Stimulated activated CD8-positive, alpha-beta memory T cell treated with anti-CD3 and anti-CD28 coated beads, Interleukin-12 subunit alpha, Interleukin-12 subunit beta, amount 100 ng/mL, for 24 hours (primary cell): ENCODE measurements at regions not wholly inside any gene's neighbourhood (a gene's known extent, or its start where the extent isn't known, plus 50 kb on each side); places are given as distances from the start of the nearest gene placed in this dataset.
"Not testable (repeated sequence)": the region's sequence is repeated elsewhere in the genome, so short reads cannot be mapped to it uniquely, and the experiment has no call there.

Experiments used
- DNase-seq: peaks from one replicate; pipeline ENCODE4 v3.0.0-alpha.2; 2020; ENCODE audit errors: extremely low read depth

DNA sequence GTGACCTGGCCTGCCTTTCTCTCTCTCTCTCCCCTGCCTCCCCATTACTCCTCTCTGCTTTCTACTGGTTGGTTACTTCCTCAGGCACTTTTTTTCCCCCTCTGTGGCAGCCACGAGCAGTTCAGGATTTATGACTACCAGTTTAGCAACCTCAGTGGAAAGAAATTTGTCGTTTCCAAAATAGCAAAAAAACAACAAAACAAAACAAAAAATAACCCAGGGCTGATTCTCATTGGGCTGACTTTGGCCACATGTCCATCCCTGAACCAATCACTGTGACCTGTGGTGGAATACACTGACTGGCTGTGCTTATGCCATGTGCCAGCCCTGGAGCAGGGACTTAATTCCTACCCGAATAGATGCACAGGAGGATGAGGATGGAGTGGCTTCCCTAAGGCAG, 137.4 kb downstream of the TFAP2C start:
- no peak for DNase-seq

DNA sequence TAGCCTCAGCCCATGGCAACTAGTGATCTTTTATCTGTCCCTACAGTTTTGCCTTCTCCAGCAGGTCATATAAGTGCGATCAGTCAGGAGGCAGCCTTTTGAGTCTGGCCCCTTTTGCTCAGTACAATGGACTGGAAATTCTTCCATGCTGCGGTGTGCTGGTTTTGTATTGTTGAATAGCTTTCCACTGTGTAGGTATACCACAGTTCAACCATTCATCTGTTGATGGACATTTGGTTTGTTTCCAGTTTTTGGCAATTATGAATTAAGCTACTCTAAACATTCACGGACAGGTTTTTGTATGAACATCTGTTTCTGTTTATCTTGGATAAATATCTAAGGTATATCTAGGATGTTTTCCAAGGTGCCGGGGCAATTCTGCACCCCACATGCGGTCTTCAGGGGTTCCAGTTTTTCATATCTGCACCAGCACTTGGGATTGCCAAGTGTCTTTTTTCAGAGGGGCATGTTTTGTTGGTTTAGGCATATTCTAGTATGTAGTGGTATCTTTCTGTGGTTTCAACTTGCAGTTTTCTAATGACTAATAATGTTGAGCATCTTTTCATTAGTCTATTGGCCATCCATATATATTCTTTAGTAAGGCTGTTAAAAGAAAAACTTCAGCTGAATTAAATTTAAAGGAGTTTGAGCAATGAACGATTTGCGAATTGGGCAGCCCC, 141.0 kb downstream of the TFAP2C start:
- no peak for DNase-seq

DNA sequence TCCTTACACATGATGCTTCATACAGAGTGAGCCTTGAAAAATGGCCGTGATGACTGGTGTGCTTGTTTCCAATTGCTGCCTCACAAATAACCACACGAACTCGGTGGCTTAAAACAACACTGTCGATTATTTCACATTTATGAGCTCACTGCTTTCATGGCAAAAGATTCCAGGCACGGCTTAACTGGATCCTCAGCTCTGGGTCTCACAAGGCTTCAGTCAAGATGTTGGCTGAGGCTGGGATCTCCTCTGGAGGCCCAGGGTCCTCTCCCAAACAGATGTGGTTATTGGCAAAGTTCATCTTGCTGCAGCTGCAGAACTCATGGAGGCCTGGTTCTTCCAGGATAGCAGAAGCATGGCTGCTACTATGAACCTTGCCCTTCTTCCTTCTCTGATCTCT, 144.6 kb downstream of the TFAP2C start:
- no peak for DNase-seq

DNA sequence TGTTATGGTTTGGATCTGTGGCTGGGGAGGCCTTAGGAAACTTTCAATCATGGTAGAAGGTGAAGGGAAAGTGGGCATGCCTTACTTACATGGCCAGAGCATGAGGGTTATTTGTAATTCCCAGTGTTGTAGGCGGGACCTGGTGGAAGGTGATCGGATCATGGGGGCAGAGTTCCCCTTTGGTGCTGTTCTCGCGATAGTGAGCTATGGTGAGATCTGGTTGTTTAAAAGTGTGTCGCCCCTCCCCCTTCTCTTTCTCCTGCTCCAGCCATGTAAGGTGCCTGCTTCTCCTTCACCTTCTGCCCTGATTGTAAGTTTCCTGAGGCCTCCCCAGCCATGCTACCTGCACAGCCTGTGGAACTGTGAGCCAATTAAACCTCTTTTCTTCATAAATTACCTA, 145.8 kb downstream of the TFAP2C start:
- DNase-seq = no peak

DNA sequence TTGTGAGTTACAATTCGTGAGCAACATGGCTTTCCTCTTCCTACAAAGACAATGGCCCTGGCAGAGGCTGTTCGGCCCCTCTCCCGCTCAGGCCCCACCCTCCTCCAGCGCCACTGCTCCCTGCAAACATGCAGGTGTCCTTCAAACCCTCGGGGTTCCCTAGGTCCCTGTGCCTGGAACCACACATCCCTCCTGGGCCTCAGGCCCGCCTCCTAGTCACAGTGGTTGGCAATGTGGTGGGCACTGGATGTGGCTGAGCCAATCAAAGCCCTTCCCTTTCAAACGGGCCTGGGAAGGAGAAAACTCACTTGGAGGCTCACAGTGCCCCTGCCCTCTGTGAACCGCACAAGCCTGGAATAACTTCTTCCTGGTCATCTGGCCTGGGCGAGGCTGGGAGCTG, 147.2 kb downstream of the TFAP2C start:
- no peak for DNase-seq

DNA sequence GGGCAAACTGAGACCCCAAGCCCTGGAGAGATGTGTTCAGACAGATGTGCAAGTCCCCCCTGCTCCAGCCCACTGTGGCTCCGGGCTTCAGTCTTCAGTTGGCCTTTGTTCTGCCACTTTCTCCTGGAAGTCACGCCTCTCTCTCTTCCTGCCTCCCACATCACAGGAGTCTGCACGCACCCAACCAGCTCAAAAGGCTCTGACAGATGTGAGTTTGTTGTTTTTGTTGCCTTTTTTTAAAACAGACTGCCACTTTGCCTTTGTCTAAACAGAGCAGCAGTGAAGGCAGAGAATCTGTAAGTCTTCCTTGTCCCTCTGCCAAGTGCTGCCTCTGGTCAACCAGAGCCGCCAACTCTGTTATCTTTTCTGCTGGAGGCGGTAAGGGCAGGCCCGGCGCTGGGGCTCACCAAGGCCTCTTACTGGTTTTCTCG, 149.7 kb downstream of the TFAP2C start:
- DNase-seq = no peak

DNA sequence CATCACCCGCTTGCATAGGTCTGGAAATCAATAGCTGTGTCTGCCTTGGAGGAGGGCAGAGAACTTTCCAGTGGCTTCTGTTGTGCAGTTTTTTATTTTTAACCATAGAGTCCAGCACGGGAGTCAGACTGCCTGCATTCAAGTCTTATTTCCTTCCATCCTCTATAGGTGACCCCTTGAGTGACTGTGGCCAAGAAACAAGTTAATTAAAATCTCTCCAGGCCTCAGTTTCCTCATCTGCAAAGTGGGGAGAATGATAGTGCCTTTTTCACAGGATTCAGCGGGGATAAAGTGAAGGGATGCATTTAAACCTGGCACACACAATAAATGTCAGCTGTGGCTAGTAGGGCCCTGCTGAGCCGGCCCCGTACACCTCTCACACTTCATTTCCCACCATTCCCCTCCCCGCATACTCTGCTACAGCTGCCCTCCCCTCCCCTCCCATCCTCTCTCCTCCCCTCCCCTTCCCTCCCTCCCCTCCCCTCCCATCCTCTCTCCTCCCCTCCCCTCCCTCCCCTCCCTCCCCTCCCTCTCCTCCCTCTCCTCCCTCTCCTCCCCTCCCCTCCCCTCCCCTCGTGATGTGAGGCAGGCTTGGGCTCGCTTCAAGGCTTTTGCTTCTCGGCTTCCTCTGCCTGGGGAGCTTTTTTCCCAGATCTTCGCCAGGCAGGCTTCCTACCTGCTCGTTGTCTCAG, 150.5 kb downstream of the TFAP2C start:
- no peak for DNase-seq

DNA sequence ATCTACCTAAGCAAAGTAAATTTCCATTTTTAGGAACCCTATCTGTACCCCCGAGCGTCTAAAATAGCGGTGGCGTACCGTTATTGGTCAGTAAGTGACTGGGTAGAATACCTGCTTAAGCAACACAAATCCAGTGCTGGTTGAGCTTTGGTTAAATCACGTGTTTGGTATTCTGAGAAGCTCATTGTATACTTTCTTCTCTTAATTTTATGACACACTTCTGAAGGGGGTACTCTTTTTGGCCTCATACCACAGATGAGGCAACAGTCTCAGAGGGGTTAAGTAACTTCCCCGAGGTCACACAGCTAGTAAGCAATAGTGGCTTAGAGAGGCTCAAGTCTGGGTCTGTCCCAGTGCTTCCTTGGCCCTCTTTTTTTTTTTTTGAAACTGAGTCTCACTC, 151.2 kb downstream of the TFAP2C start:
- no peak for DNase-seq

DNA sequence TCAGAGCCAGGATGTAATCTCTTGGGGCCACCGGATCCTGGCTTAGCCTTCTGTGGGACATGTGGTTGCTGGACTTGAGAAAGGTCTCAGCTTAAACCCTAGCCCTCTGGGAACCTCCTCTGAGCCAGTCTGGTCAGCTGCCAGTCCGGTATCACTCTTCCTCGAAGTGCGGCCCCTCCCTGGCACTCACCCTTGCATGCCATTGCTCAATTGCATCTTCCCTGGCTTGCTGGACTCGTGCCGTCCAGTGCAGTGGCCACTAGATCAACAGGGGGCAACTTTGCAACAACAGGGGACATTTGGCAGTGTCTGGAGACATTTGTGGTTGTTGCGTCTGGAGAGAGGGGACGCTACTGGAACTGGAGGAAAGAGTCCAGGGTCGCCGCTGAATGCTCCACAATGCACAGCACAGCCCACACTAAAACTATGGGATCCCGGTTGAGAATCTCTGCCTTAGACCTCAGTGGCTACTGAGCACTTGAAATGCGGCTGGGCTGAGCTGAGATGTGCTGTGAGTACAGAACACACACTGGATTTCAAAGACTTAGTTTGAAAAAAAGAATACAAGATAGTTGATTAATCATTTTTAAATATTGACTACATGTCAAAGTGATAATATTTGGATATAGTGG, 152.1 kb downstream of the TFAP2C start:
- DNase-seq = no peak

DNA sequence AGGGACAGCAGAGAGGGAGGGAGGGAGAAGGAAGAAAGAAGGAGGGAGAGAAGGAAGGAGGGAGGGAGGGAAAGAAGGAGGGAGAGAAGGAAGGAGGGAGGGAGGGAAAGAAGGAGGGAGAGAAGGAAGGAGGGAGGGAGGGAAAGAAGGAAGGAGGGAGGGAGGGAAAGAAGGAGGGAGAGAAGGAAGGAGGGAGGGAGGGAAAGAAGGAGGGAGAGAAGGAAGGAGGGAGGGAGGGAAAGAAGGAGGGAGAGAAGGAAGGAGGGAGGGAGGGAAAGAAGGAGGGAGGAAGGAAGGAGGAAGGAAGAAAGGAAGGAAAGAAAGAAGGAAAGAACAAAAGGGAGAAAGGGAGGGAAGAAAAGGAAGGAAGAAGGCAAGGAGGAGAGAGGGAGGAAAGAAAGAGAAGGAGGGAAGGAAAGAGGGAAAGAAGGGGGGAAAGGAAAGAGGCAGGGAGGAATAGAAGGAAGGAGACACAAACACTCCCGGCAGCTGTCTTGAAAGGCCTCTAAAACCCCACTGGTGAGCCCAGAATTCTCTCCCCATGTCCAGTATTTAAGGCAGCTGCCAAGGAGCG, 153.0 kb downstream of the TFAP2C start:
- not testable (repeated sequence) for DNase-seq

DNA sequence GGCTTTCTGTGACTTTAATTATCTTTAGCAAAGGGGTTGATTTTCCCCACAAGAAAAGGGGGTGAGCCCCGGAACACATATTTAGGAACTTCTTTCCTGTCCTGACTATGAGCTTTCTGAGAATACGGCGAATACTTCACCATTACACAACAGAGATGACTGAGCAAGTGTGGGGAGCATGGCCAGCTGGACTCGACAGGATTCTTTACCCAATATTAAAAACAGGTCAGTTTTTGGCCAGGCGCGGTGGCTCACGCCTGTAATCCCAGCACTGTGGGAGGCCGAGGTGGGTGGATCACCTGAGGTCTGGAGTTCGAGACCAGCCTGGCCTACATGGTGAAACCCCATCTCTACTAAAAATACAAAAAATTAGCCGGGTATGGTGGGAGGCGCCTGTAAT, 153.7 kb downstream of the TFAP2C start:
- DNase-seq = not testable (repeated sequence)

DNA sequence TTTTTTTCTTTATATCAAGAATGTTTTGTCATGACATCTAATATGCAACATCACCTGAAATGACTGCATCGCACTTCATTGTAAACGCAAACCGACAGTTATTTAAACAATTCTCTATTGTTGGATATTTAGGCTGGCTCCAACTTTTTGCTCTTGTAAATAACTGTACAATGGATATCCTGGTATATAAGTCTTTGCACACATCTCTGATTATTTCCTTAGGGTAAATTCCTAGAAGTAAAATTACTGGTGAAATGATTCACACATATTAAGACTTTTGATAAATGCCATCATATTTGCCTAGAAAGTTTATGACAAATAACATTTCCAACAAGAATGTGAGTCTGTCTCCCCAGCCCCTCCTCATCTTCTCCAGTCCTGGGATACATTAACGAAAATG, 154.7 kb downstream of the TFAP2C start:
- no peak for DNase-seq

DNA sequence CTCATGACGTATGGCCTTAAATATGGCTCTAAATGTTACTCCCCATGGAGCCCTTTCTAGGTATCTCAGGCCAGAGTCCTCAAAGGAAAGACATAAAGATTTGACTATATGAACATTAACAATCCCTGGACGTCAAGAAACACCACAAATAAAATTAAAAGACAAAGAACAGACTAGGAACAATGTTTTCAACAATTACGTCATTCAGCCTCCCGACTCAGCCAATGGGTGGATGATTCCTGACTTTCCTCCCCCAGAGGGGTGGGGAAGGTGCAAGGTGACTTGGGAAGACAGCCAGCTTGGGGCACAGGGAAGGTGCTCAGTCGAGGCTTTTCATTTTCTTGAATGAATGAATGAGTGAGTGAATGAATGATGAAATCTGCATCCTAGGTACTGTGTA, 157.4 kb downstream of the TFAP2C start:
- DNase-seq = no peak

DNA sequence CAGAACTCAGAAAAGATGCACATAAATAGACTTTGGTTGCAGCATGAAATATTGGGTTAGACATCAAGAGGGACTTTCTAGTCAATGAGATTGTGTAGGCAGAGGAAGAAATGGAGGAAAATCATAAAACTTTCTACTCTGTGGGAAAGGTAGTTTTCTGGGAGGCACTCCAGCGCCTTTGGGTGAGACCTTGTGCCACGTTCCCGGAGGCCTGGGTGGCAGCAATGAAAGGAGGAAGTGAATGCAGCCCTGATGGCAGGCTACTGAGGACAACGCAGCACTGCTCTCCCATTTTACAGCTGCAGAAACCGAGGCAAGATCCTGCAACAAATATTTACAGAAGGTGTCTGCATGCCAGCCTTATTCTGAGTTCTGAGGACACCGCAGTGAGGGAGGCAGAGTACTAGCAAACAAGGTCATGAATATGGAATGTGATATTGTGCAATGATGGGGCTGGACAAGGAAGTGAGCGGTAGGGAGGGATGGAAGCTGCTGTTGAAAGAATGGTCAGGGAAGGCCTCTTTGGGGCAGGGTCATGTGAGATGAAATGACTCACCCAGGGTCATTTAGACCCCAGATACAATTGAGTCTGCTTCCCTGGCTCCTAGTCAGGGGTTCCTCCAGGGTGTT, 159.1 kb downstream of the TFAP2C start:
- no peak for DNase-seq

DNA sequence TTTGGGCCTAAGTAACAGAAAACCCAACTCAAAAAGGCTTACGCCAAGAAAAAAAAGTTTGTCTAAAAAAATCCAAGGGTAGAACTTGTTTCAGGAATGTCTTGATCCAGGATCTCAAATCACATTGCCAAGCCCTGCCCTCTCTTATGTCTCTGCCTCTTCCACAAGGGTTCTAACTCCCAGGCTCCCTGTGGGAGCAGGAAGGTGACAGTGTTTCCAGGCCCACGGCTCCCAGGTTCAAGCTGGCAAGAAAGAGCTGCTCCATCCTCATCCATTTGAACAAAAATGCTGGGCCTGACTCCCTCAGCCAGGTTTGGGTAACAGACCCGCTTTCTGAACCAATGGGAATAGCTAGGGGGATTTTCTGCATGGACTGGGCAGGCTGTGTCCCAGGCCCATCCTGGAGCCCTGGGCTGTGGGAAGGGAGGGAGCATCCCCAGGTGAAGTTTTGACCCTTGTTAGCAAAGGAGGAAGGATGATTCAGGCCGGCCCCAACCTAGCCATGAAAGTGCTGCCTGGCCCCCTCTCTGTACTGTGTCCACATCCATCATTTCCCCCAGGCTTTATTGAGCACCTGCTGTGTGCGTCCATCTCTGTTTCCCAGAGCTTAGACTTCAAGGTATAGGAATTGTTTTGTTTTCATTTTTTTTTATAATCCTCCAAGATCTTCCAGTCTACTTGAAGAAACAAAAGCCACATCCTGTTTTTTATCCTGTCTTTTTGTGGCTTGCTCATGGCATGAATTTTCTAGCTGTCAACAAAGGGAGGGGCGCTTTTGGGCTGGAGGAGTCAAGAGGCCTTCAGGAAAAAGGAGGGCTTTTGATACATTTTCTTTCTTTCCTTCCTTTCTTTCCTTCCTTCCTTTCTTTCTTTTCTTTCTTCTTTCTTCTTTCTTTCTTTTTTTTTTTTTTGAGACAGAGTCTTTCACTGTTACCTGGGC, 159.8 kb downstream of the TFAP2C start:
- DNase-seq = no peak

DNA sequence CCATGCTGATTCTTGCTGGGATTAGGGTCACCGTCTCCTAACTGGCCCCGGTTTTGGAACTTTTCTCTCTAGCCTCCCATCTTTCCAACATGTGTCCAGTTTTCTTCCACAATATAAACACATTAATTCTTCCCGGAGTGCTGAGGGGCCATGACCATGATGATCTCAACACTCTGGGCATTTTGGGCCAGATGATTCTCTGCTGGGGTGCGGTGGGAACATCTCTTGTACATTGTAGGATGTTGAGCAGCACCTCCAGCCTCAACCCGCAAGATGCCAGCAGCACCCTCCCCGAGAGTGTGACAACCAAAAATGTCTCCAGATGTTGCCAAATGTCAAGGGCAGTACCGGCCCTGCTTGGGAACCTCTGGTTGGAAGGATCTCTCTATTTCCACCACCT, 164.8 kb downstream of the TFAP2C start:
- no peak for DNase-seq

DNA sequence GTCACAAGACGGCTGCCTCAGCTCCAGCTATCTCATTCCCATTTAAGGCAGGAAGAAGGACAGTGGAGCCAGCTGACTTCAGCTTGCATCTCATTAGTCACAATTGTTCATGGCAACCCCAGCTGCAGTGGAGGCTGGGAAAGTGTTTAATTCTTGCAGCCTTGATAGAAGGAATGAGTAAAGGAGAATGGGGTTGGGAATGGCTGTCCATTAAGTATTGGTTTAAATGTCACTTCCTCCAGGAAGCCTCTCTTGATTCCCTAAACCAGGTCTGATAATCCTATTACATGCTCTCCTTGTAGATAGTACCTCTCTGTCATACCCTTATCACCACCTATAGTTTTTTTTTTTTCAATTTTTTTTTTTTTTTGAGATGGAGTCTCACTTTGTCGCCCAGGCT, 166.4 kb downstream of the TFAP2C start:
- DNase-seq = no peak

DNA sequence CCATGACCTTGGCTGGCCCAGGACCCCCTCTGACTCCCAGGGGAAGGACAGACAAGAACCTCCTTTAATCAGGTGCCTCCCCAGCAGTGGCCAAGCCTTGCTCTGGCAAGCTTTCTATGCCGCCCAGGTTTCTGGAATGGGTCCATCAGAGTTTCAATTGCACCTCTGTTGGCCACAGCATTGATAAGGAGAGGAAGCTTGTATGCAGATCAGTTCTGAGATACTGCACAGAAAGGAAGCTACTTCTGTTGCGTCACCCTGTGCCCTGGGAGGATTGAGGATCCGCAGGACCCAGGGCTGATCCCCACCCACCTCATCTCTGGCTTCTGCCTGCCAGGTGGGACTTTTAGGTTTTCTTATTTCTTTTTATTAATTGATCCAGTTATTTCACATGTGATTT, 167.2 kb downstream of the TFAP2C start:
- DNase-seq = no peak

DNA sequence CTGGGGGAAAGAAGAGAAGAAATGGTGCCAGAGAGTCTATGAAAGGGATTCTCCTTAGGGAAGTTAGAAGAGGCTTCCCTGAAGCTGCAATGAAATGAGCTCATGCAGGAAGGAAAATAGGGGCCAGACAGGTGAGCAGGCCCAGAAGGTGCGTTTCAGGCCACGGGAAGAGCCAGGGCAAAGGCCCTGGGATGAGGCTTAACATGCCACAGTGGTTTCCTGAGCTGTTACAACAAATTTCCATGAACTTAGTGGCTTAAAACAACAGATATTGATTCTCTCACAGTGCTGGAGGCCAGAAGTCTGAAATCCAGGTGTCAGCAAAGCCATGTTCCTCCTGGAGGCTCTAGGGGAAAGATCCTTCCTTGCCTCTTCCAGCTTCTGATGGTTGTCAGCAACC, 167.9 kb downstream of the TFAP2C start:
- DNase-seq = no peak

DNA sequence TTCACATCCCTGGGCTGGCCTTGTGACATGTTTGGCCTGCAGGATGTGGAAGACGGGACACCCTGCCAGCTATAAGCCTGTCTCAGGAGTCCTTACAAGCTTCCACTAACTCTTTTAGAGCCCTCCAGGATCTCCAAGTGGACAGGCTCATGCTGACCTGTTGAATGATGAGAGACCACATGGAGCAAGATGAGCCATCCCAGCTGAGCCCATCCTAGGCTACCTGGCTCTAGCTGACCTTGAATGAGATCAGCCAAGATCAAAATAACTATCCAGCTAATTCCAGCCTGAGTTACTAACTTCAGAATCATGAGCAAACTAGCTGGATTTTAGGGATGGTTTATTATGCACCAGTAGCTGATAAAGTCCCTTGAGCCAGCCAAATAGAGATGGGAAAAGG, 169.5 kb downstream of the TFAP2C start:
- no peak for DNase-seq

DNA sequence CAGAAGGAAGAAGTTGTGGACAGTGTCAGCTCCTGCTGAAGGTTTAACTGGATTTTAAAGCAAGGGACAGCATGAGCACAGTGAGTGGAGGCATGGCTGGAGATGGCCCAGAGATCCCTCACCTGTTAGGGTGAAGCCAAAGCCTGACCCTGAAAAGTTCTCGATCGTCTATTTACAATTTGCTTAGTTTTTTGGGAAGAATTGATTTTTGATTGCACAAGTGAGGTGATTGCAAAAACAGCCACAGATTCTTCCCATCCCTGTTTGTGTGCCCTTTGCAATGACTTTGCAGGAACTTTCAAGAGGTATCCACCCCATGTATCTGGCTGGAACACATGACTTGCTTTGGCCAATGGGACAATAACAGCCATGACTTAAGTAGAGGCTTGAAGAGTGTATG, 170.1 kb downstream of the TFAP2C start:
- no peak for DNase-seq
